ENCODE measurements at regions not wholly inside any gene's neighbourhood (a gene's known extent, or its start where the extent isn't known, plus 50 kb on each side); places are given as distances from the start of the nearest gene placed in this dataset.

GRCh38 chr3:20327889-20328288, 141.9 kb upstream of the SGO1 start:
- TF ChIP-seq, protein P1, sequence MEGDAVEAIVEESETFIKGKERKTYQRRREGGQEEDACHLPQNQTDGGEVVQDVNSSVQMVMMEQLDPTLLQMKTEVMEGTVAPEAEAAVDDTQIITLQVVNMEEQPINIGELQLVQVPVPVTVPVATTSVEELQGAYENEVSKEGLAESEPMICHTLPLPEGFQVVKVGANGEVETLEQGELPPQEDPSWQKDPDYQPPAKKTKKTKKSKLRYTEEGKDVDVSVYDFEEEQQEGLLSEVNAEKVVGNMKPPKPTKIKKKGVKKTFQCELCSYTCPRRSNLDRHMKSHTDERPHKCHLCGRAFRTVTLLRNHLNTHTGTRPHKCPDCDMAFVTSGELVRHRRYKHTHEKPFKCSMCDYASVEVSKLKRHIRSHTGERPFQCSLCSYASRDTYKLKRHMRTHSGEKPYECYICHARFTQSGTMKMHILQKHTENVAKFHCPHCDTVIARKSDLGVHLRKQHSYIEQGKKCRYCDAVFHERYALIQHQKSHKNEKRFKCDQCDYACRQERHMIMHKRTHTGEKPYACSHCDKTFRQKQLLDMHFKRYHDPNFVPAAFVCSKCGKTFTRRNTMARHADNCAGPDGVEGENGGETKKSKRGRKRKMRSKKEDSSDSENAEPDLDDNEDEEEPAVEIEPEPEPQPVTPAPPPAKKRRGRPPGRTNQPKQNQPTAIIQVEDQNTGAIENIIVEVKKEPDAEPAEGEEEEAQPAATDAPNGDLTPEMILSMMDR (IDR thresholded peaks at IDR 0.05 in 8 of 11, conservative IDR thresholded peaks at IDR 0.05 in 3 of 11): no peak
- no peak for TF ChIP-seq POLR2A (IDR thresholded peaks at IDR 0.05)

Data from spleen (tissue), 7 donors.